ENCODE measurements at regions not wholly inside any gene's neighbourhood (a gene's known extent, or its start where the extent isn't known, plus 50 kb on each side); places are given as distances from the start of the nearest gene placed in this dataset.

- DNase-seq: no peak
These were observed 272.2 kb downstream of the OSR1 start for GRCh38 chr2:19086231-19086651.

- DNase-seq: no peak
These were observed 279.7 kb downstream of the OSR1 start for GRCh38 chr2:19078709-19079108.

- no peak for DNase-seq
These were observed 284.9 kb downstream of the OSR1 start for GRCh38 chr2:19073522-19073921.

GRCh38 chr2:19072161-19072560, 286.3 kb downstream of the OSR1 start:
- DNase-seq: no peak

GRCh38 chr2:19070886-19071285, 287.5 kb downstream of the OSR1 start:
- DNase-seq: no peak

- no peak for DNase-seq
These were observed 290.2 kb downstream of the OSR1 start for GRCh38 chr2:19068206-19068605.

GRCh38 chr2:19062370-19062769, 296.1 kb downstream of the OSR1 start:
- DNase-seq: no peak

GRCh38 chr2:19059076-19059475, 299.3 kb downstream of the OSR1 start:
- DNase-seq: no peak

- no peak for DNase-seq
These were observed 307.1 kb downstream of the OSR1 start for GRCh38 chr2:19051203-19051831.

GRCh38 chr2:19050354-19050753, 308.1 kb downstream of the OSR1 start:
- DNase-seq: no peak

- no peak for DNase-seq
These were observed 309.7 kb downstream of the OSR1 start for GRCh38 chr2:19048593-19049266.

- DNase-seq: no peak
These were observed 311.2 kb downstream of the OSR1 start for GRCh38 chr2:19046986-19047780.

- no peak for DNase-seq
These were observed 313.3 kb downstream of the OSR1 start for GRCh38 chr2:19045151-19045550.

GRCh38 chr2:19043893-19044292, 314.5 kb downstream of the OSR1 start:
- no peak for DNase-seq

- DNase-seq: no peak
These were observed 316.9 kb downstream of the OSR1 start for GRCh38 chr2:19041434-19042041.

- no peak for DNase-seq
These were observed 320.1 kb downstream of the OSR1 start for GRCh38 chr2:19038071-19039015.

- DNase-seq: no peak
These were observed 322.3 kb downstream of the OSR1 start for GRCh38 chr2:19036091-19036490.

GRCh38 chr2:19035238-19035637, 323.2 kb downstream of the OSR1 start:
- no peak for DNase-seq

- DNase-seq: no peak
These were observed 325.2 kb downstream of the OSR1 start for GRCh38 chr2:19033240-19033639.

- DNase-seq: no peak
These were observed 326.8 kb downstream of the OSR1 start for GRCh38 chr2:19031642-19032041.

GRCh38 chr2:19029655-19030054, 328.8 kb downstream of the OSR1 start:
- no peak for DNase-seq

Data from activated naive CD4-positive, alpha-beta T cell (primary cell).